GM03348 (cell line): ENCODE measurements at regions not wholly inside any gene's neighbourhood (a gene's known extent, or its start where the extent isn't known, plus 50 kb on each side); places are given as distances from the start of the nearest gene placed in this dataset.

Experiments used
- DNase-seq: peaks from one replicate; pipeline ENCODE4 v3.0.0; 2012; ENCODE audit warnings: low spot score

GRCh38 chr6:1153696-1154245 lies 158.1 kb upstream of the FOXQ1 start:
- no peak for DNase-seq

- no peak for DNase-seq
Measured at GRCh38 chr6:1146500-1146899, 165.4 kb upstream of the FOXQ1 start.

DNA sequence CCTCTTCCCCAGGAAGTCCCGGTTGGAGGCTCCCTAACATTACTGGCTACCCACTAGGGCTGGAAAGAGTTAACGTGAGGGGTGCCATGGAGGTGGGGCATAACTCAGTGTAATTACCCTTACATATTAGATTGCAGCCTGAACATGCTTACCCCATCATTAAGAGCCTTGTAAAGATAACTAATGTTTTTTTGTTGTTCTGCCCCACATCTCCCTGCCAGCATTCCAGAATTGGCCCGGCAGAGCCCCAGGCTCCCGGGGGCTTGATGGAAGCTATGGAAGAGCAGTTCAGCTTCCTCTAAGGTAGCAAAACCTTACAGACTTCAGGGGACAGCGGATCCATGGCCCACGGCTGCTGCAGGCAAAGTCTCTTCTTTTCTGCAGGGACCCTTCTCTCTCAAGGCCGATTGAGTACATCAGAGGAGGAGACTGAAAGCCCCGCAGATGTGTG lies 166.1 kb upstream of the FOXQ1 start:
- no peak for DNase-seq

DNA sequence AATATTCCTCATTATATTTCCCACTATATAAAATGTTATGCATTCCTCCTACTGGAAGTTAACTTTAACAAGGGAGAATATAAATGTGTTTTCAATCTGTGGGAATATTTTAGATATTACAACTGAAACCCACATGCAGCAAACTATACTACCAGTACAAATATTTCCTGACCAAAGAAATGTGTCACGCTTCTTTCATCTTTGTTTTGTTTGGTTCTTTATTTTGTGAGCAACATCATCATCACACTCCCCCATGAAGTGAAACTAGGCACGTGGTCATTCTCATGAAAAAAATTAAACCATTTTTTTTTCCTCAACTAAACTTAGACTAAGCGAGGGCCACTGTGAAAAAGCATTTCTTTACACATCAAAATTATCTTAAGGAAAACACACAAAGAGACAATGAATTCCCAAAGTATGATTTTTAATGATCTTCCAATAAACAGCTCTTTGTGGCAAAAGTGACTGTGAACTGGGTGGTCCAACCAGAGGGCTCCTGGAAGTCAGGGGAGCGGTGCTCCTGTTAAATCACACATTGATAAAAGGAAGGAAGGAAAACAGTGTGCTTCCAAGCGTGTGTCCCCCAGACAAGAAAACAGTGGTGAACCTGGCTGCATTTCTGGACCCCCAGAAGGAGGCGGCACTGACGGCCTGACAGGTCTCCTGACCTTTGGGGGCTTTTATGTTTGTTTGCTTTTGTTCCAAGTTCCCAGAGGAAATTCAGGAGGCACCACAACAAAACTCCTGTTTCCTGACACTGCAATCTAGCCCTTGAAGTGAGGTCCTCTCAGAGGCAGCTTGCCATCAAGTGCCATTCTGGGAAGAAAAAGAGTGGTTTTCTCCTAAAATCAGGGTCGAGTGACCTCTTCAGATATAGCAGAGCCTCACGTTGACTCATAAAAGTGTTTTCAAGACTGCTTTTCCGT lies 166.8 kb upstream of the FOXQ1 start:
- DNase-seq, result peak; percentile 85

GRCh38 chr6:1143655-1144054 lies 168.2 kb upstream of the FOXQ1 start:
- no peak for DNase-seq

DNA sequence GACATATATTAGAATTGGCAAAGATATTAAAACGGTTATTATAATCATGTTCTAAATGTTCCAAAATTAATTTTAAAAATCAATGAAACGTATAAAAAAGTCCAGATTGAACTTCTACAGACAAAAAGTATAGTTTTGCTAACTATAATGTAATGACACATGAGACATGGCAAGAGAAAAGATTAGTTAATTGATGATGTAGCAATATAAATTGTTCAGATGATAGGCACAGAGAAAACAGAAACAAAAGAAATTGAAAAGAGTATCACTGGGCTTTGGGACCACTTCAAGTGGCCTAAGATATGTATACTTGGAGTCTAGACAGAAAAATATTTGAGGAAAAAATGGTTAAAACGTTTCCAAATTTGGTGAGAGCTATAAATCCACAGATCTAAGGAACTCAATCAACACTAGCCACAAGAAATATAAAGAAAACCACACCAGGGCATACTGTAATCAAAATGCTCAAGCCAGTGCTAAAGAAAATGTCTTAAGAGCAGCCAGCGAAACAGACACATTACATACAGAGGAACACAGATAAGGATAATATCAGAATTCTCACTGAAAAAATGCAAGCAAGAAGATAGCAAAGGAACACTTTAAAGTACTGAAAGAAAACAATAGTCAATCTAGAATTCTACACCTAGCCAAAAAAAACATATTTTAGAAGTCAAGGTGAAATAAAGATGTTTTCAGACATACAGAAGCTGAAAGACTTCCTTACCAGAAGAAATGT lies 172.6 kb upstream of the FOXQ1 start:
- no peak for DNase-seq

DNA sequence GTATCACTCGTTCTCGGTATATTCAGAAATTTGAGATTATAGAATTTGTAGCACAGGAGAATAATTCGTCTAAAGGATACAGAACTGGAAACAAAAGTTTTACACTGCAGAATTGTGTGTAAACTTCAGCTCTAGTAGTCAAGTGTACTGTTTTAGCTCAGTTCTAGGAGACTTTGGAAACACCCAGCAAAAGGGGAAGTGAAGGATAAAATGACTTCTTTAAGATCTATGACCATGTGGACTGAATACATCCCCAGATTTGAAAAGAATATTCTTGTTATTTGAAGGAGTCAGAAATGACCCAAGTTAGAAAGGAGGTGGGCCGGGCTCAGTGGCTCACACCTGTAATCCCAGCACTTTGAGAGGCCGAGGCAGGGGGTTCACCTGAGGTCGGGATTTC lies 174.0 kb upstream of the FOXQ1 start:
- no peak for DNase-seq

GRCh38 chr6:1136827-1137226 lies 175.1 kb upstream of the FOXQ1 start:
- DNase-seq, result no peak

GRCh38 chr6:1136415-1136774 lies 175.5 kb upstream of the FOXQ1 start:
- peak; percentile 83 for DNase-seq

- no peak for DNase-seq
Measured at GRCh38 chr6:1135726-1136414, 176.0 kb upstream of the FOXQ1 start.

DNA sequence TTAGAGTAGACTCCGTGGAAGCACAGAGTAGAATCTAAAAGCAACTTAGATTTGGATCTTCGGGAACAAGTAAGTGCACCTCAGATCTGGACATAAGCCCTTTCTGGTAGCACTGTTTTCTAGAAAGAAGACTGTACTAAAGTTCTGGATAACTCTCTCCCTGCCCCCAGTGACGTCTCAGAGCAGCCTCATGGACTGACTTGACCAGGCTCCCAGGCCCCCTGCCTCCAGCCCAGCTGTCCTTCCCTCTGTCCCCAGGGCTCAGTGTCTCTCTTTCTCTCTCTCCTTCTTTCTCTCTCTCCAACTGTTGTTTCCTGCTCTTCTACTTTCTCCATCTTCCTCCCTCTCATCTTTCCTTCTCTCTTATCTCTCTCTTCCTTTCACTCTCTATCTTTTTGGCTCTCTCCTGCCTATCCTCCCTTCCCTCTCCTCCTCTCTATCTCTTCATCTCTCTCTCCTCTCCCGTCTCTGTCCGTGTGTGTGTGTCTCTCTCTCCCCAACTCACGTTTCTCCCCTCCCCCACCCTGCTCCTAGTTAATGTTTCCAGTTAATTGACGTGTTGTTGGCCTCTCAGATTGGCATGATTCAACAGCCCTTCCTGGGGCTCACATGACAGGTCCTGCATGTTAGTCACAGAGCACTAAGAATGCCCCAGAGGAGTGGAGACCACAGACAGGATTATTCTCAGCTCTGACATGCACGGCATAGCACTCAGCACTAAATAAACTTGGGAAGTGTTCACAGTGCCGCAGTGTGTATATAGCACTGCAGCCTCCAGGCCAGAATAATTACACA lies 180.4 kb upstream of the FOXQ1 start:
- DNase-seq, result peak; percentile 76

- DNase-seq, result no peak
Measured at GRCh38 chr6:1130709-1131108, 181.2 kb upstream of the FOXQ1 start.

- DNase-seq, result peak; percentile 77
Measured at GRCh38 chr6:1129131-1129530, 182.8 kb upstream of the FOXQ1 start.

- no peak for DNase-seq
Measured at GRCh38 chr6:1127597-1128288, 184.2 kb upstream of the FOXQ1 start.

GRCh38 chr6:1127129-1127528 lies 184.8 kb upstream of the FOXQ1 start:
- no peak for DNase-seq

DNA sequence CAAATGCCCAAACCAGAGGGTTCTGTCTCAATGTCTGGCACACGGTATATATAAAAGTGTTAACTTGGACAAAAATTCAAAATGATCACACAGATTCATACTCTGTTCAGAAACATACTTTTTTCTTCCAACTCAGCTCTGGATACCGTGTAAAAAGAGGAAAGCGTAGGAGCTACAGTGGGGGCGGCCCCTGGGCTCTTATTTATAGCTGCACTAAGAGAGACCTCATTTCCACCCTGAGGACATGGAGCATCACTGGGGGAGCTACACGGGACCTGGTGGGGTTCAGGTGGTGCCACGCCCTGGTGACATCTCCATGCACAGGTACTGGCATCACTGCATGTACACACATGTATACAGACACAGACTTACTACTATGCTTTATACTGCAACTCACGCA lies 185.9 kb upstream of the FOXQ1 start:
- no peak for DNase-seq

- DNase-seq, result no peak
Measured at GRCh38 chr6:1125297-1125696, 186.6 kb upstream of the FOXQ1 start.

- no peak for DNase-seq
Measured at GRCh38 chr6:1124885-1125284, 187.0 kb upstream of the FOXQ1 start.

GRCh38 chr6:1123386-1124375 lies 188.2 kb upstream of the FOXQ1 start:
- DNase-seq, result no peak

DNA sequence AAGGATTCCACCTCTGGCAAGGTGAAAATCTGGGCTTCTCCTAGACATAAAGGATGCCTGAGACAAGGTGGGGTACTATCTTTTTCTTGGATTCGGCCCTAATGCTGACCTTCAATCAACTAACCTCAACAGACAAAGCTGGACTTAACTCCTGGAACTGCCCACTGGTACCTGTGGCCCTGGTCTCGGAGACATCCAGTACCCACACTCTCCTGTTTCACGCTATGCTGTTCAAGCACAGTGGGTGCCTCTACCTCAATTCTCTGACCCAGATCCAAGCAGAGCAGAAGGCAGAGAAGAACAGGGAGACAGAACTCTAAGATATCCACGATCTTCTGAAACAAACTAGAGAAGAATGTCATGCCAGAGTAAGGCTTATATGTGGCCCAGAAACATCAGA lies 189.8 kb upstream of the FOXQ1 start:
- no peak for DNase-seq
